HG02885 (cell line): ENCODE measurements at regions not wholly inside any gene's neighbourhood (a gene's known extent, or its start where the extent isn't known, plus 50 kb on each side); places are given as distances from the start of the nearest gene placed in this dataset.

Source experiments
- ATAC-seq: cut with Tn5 transposase; IDR thresholded peaks from one replicate; pipeline ENCODE4 v1.9.1; 2021; ENCODE audit warnings: mild to moderate bottlenecking; ENCODE audit not compliant: unreplicated experiment, poor library complexity

GRCh38 chr12:92505254-92506231 lies 197.2 kb upstream of the PLEKHG7 start:
- peak; percentile 35 for ATAC-seq

- ATAC-seq, result no peak
These were observed 198.2 kb upstream of the PLEKHG7 start for GRCh38 chr12:92504594-92504981.

GRCh38 chr12:92503971-92504593 lies 198.7 kb upstream of the PLEKHG7 start:
- ATAC-seq, result no peak

- peak; percentile 67 for ATAC-seq
These were observed 199.5 kb upstream of the PLEKHG7 start for GRCh38 chr12:92503029-92503931.

GRCh38 chr12:92502417-92503028 lies 200.3 kb upstream of the PLEKHG7 start:
- ATAC-seq, result peak; percentile 52

- peak; percentile 61 for ATAC-seq
These were observed 206.0 kb upstream of the PLEKHG7 start for GRCh38 chr12:92496790-92497189.

GRCh38 chr12:92495108-92495507 lies 207.7 kb upstream of the PLEKHG7 start:
- ATAC-seq, result no peak

GRCh38 chr12:92493816-92494215 lies 209.0 kb upstream of the PLEKHG7 start:
- ATAC-seq, result peak; percentile 64

- ATAC-seq, result no peak
These were observed 209.8 kb upstream of the PLEKHG7 start for GRCh38 chr12:92492995-92493394.

- peak; percentile 26 for ATAC-seq
These were observed 210.5 kb upstream of the PLEKHG7 start for GRCh38 chr12:92492291-92492690.

GRCh38 chr12:92489781-92490180 lies 213.0 kb upstream of the PLEKHG7 start:
- no peak for ATAC-seq

GRCh38 chr12:92488735-92489134 lies 214.1 kb upstream of the PLEKHG7 start:
- ATAC-seq, result peak; percentile 42

- no peak for ATAC-seq
These were observed 215.7 kb upstream of the PLEKHG7 start for GRCh38 chr12:92487138-92487485.

GRCh38 chr12:92486443-92487137 lies 216.2 kb upstream of the PLEKHG7 start:
- ATAC-seq, result peak; percentile 39

- ATAC-seq, result no peak
These were observed 217.1 kb upstream of the PLEKHG7 start for GRCh38 chr12:92485351-92486348.

- ATAC-seq, result no peak
These were observed 220.2 kb upstream of the PLEKHG7 start for GRCh38 chr12:92482599-92482998.

- ATAC-seq, result no peak
These were observed 221.7 kb upstream of the PLEKHG7 start for GRCh38 chr12:92481066-92481465.

GRCh38 chr12:92478692-92479091 lies 224.1 kb upstream of the PLEKHG7 start:
- no peak for ATAC-seq
